HepG2 (cell line): ENCODE measurements at regions not wholly inside any gene's neighbourhood (a gene's known extent, or its start where the extent isn't known, plus 50 kb on each side); places are given as distances from the start of the nearest gene placed in this dataset.

Source experiments
- ATAC-seq: fragments of 200-7000 bp; cut with Tn5 transposase; 3 replicates; pipeline ENCODE4 v1.9.1; 2020; ENCODE audit warnings: mild to moderate bottlenecking, moderate library complexity
- BruUV-seq: library from RNA; stranded (reverse); fragments of 400-500 nt; replicated peaks from 2 replicates; lab custom pipeline; 2021; lab: Mats Ljungman, UMichigan
- CTCF ChIA-PET: fragments of 300-600 bp; formaldehyde crosslinking; extraction: SDS; loops from one replicate; lab custom pipeline; 2021; ENCODE audit warnings: low total read pairs, inconsistent platforms, low intra/inter-chr PET ratio; lab: Yijun Ruan, JAX
- POLR2A ChIA-PET: fragments of 350-600 bp; sonication (Branson Sonifier 250); formaldehyde crosslinking; loops from one replicate; lab custom pipeline; 2020; ENCODE audit warnings: antibody characterized with exemption, inconsistent platforms; lab: Yijun Ruan, JAX
- DNase-seq: peaks from one replicate; pipeline ENCODE4 v3.0.0-alpha.2; 2015; ENCODE audit warnings: low spot score
- FAIRE-seq: peaks from 3 replicates; lab custom pipeline; 2011; peaks lifted over from hg19 to GRCh38; lab: Jason Lieb, UNC
- H2AFZ ChIP-seq: one replicate; pipeline ENCODE4 v1.6.1; 2011; ENCODE audit warnings: low read length, inconsistent platforms
- H3K27ac ChIP-seq: fragments of 300-600 bp; 3 replicates; pipeline ENCODE4 v1.8.0; 2011; ENCODE audit warnings: mixed run types, mild to moderate bottlenecking, mixed read lengths, low read length, inconsistent platforms; ENCODE audit not compliant: insufficient read depth; ENCODE audit errors: extremely low read length
- H3K27me3 ChIP-seq, 2 experiments: fragments of 200-600 bp in 1 of 2; 2 replicates in 1 of 2; 3 replicates in 1 of 2; pipeline versions ENCODE4 v1.6.0 to v1.8.0; 2011; ENCODE audit warnings: low read length in 2 of 2, mild to moderate bottlenecking in 2 of 2, moderate library complexity in 2 of 2, inconsistent platforms in 1 of 2; ENCODE audit not compliant: insufficient read depth in 2 of 2, control insufficient read depth in 1 of 2
- H3K36me3 ChIP-seq, 2 experiments: fragments of 200-600 bp in 1 of 2; replicated peaks in 1 of 2; 2 replicates in 1 of 2; 3 replicates in 1 of 2; pipeline versions ENCODE4 v1.5.1 to v1.8.0; 2011; ENCODE audit warnings: low read length in 2 of 2, inconsistent platforms in 1 of 2; ENCODE audit not compliant: insufficient read depth in 2 of 2, control insufficient read depth in 1 of 2
- H3K4me1 ChIP-seq: 2 replicates; pipeline ENCODE4 v1.5.1; 2012; ENCODE audit warnings: low read length, inconsistent platforms; ENCODE audit not compliant: insufficient read depth
- H3K4me2 ChIP-seq: 2 replicates; pipeline ENCODE4 v1.6.0; 2011; ENCODE audit warnings: low read depth, low read length, inconsistent platforms
- H3K4me3 ChIP-seq, 3 experiments: fragments of 200-600 bp in 1 of 3; sonication (generic), shearing (Covaris generic) in 1 of 3; replicated peaks in 1 of 3; 2 replicates each; pipeline ENCODE4 v1.5.1; 2011 to 2016; ENCODE audit warnings: low read length in 3 of 3, inconsistent platforms in 2 of 3, low read depth in 2 of 3, mild to moderate bottlenecking in 2 of 3, control low read depth in 1 of 3, mixed read lengths in 1 of 3; ENCODE audit not compliant: insufficient read depth in 1 of 3
- H3K79me2 ChIP-seq: one replicate; pipeline ENCODE4 v1.6.1; 2011; ENCODE audit warnings: low read length, inconsistent platforms; ENCODE audit not compliant: insufficient read depth
- H3K9ac ChIP-seq: 2 replicates; pipeline ENCODE4 v1.6.0; 2011; ENCODE audit warnings: mild to moderate bottlenecking, low read depth, low read length, inconsistent platforms; ENCODE audit not compliant: insufficient read depth
- H3K9me3 ChIP-seq: 2 replicates; pipeline ENCODE4 v1.5.1; 2012; ENCODE audit warnings: mild to moderate bottlenecking, low read length
- H4K20me1 ChIP-seq: 2 replicates; pipeline ENCODE4 v1.6.0; 2011; ENCODE audit warnings: inconsistent platforms, mild to moderate bottlenecking, low read length, moderate library complexity; ENCODE audit not compliant: insufficient read depth
- NCOA1 ChIP-seq: sonication (generic); formaldehyde crosslinking; IDR thresholded peaks from 2 replicates; pipeline ENCODE4 v1.9.0; 2021; ENCODE audit warnings: missing genetic modification reagents
- NKX3-1 ChIP-seq: sonication (generic); formaldehyde crosslinking; IDR thresholded peaks from 2 replicates; pipeline ENCODE4 v1.5.0; 2020; ENCODE audit warnings: missing genetic modification reagents
- PATZ1 ChIP-seq: sonication (generic); formaldehyde crosslinking; IDR thresholded peaks from 2 replicates; pipeline ENCODE4 v1.4.0; 2020; ENCODE audit warnings: missing genetic modification reagents
- RFXAP ChIP-seq: sonication (generic); formaldehyde crosslinking; IDR thresholded peaks from 2 replicates; pipeline ENCODE4 v1.4.0; 2020; ENCODE audit warnings: missing genetic modification reagents, borderline replicate concordance
- SNAI1 ChIP-seq: sonication (generic); formaldehyde crosslinking; IDR thresholded peaks from 2 replicates; pipeline ENCODE4 v1.5.0; 2020; ENCODE audit warnings: mild to moderate bottlenecking, missing genetic modification reagents, borderline replicate concordance
- YY1 ChIP-seq: IDR thresholded peaks from 2 replicates; pipeline ENCODE4 v1.6.1; 2011; ENCODE audit warnings: low read length, low read depth, moderate library complexity, mild to moderate bottlenecking; ENCODE audit not compliant: insufficient read depth, insufficient replicate concordance
- ZBTB46 ChIP-seq: sonication (generic); formaldehyde crosslinking; IDR thresholded peaks from 2 replicates; pipeline ENCODE4 v1.4.0; 2020; ENCODE audit warnings: mild to moderate bottlenecking, missing genetic modification reagents, borderline replicate concordance
- ZMAT3 ChIP-seq: sonication (generic); formaldehyde crosslinking; conservative IDR thresholded peaks from 2 replicates; pipeline ENCODE4 v1.7.0; 2021; ENCODE audit warnings: missing genetic modification reagents
- ZNF503 ChIP-seq: sonication (generic); formaldehyde crosslinking; IDR thresholded peaks from 2 replicates; pipeline ENCODE4 v1.4.0; 2020; ENCODE audit warnings: missing genetic modification reagents
- ZNF674 ChIP-seq: sonication (generic); formaldehyde crosslinking; IDR thresholded peaks from 2 replicates; pipeline ENCODE4 v1.5.0; 2020; ENCODE audit warnings: low read depth, mild to moderate bottlenecking, missing genetic modification reagents
- WGBS: methylation state at CpG from one replicate; pipeline ENCODE4 v1.1.6; 2017; ENCODE audit warnings: low lambda C conversion rate; 5-methylcytosine and 5-hydroxymethylcytosine counted together
- in situ Hi-C: cut with HindIII; loops from 2 replicates; pipeline ENCODE4 v1.10.0; 2017; ENCODE audit warnings: low pct_unique_long_range_greater_than_20kb; ENCODE audit not compliant: extremely low pct_ligation_motif_present
- intact Hi-C: fragments of 100-400 bp; cut with micrococcal nuclease; formaldehyde crosslinking; loops from one replicate; pipeline ENCODE4 v1.10.0; 2022; ENCODE audit not compliant: unreplicated experiment

- TF ChIP-seq PATZ1 (CRISPR knock-in tag) (no peak), RFXAP (CRISPR knock-in tag) (no peak)
Observed at GRCh38 chr2:121902616-121903015, 147.2 kb downstream of the TSN start (continued).

DNA sequence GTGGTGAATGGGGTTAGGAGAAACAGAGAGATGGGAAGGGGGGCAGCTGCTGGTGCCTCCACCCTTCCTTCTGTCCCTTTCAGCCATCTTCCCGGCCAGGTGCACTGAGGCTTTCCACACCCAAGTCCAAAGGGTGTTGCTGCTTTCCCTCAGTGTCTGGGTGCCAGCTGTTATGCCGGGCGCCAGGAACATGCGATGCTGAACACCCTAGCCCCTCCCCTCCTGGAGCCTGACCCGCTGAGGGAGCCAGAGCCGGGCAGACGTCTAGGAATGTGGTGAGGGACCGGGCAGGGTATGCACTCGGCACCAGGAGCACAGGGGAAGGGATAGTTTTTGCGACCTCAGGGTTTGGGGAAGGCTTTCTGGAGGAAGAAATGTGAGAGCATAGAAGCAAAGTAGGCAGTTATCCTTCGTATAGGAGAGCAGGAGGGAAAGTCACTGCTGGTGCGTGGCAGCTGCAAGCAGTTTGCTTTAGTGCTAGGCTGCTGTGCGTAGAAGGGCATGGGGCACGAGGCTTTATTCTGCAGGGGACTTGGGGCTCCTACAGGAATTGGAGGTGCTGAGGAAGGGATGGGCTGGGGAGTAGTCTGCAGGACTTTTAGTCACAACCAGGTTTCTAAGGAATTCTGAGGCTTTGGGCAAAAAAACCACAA lies 147.7 kb downstream of the TSN start:
- Histone ChIP-seq H3K27me3 (peaks cover 8 to 60% of the 10 kb centered on the region in 2 experiments), H3K27ac (no peak overlapping the region), H3K9me3 (no peaks in the 10 kb centered on the region), H3K4me2 (no peak overlapping the region), H3K9ac (no peak overlapping the region), H3K79me2 (no peaks in the 10 kb centered on the region), H3K4me1 (no peaks in the 10 kb centered on the region), H2AFZ (no peak overlapping the region), H3K36me3 (no peaks in the 10 kb centered on the region), H4K20me1 (no peaks in the 10 kb centered on the region), H3K4me3 (no peak overlapping the region)
- CTCF ChIA-PET, result no interaction called here
- in situ Hi-C loops (no loop called here), intact Hi-C loops (no loop called here)
- no peak for TF ChIP-seq ZNF674
- FAIRE-seq (no peak), ATAC-seq (no peak; the same call in 2 of the 3 replicates), DNase-seq (no peak)
- no TSS peak for BruUV-seq
- POLR2A ChIA-PET, result no interaction called here
- 13% methylated on average over 12 of the region's 14 CpGs for WGBS

DNA sequence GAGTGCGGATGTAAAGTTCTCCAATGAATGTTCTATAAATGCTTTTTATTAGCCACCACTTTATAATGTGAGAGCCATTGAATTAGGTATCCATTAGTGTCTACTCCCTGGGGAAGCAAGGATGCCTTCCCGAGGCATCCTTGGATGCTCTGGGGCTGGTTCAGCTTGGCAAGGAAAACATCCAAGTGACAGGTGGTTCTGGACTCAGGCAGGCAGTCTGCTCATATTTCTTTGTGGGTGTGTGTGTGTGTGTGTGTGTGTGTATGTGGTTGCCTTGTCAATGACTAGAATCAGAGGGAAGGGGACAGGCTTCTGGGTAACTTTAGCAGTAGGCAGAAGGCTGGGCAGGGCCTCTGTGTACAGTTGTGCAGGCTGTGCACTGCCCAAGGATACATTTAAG lies 149.2 kb downstream of the TSN start:
- no TSS peak for BruUV-seq
- ChIA-PET POLR2A (no interaction called here), CTCF (no interaction called here)
- Histone ChIP-seq H3K79me2 (no peaks in the 10 kb centered on the region), H3K4me1 (no peaks in the 10 kb centered on the region), H3K4me2 (no peak overlapping the region), H2AFZ (no peak overlapping the region), H3K27me3 (peaks cover 8 to 69% of the 10 kb centered on the region in 2 experiments), H3K9ac (no peak overlapping the region), H3K9me3 (no peaks in the 10 kb centered on the region), H3K4me3 (no peak overlapping the region), H3K36me3 (no peaks in the 10 kb centered on the region), H4K20me1 (no peaks in the 10 kb centered on the region), H3K27ac (no peak overlapping the region)
- intact Hi-C loops, result no loop called here
- in situ Hi-C loops, result no loop called here
- no peak for DNase-seq
- ATAC-seq, result no peak
- no peak for FAIRE-seq
- WGBS, result 41% methylated on average over 2 of the region's 2 CpGs
- no peak for TF ChIP-seq NKX3-1
- no peak for TF ChIP-seq SNAI1
- no peak for TF ChIP-seq NCOA1 (CRISPR knock-in tag)
- no peak for TF ChIP-seq ZNF503 (CRISPR knock-in tag)
- no peak for TF ChIP-seq YY1
- no peak for TF ChIP-seq ZBTB46
- TF ChIP-seq ZMAT3, result no peak
